ENCODE measurements at regions not wholly inside any gene's neighbourhood (a gene's known extent, or its start where the extent isn't known, plus 50 kb on each side); places are given as distances from the start of the nearest gene placed in this dataset.
A peak's percentile ranks its signal among the peaks of the same experiment; 100 is the strongest.

DNA sequence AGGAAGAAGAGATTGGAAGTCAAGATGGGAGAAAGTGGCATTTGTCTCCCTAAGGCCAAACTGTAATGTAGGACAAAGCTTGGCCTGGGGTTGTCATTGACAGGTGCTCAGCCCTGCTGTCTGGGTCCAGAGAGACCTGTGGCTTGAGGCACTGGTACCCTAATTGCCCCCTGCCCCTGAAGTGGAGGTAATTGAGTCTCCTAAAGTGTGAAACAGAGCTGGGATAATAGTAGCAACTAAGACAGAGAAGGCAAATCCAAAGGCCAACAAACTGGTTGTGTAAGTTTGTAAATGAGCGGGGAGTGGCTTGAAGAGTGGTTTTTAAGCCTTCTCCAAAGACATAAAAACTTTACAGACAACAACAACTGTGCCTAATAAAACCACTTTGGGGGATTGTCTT is 264.2 kb upstream of the ROPN1 start:
- Histone ChIP-seq H3K27me3 (ENCODE audit: insufficient read depth, poor library complexity, severe bottlenecking) (no peaks in the 10 kb centered on the region), H3K27ac (replicated peaks) (no peak overlapping the region), H3K4me3 (replicated peaks; ENCODE audit: insufficient read depth, low read length) (no peak overlapping the region)
- no peak for TF ChIP-seq SPI1 (IDR thresholded peaks at IDR 0.05; ENCODE audit: borderline replicate concordance, low read depth)
- DNase-seq (ENCODE audit: low read depth in 1 of 2, low spot score in 1 of 2) = no peak

DNA sequence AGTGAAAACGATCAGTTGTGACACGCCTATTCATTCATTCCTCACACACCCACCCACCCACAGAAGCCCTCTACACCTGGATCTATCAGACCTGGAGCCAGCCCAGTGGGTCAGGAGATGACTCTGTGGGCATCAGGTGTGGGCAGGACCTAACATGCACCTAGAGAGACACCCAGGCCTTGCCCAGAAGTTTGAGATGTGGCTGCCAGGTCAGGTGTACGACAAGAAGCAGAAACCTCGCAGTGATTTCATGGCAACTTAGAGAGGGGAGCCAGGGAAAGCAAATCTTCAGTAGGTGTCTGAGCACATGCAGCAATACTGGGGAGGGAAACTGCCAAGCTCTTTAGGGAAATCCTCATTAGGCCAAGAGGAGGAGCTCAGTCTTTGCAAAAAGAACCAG is 264.7 kb upstream of the ROPN1 start:
- Histone ChIP-seq H3K27ac (replicated peaks) (no peak overlapping the region), H3K4me3 (replicated peaks; ENCODE audit: insufficient read depth, low read length) (no peak overlapping the region), H3K27me3 (ENCODE audit: insufficient read depth, poor library complexity, severe bottlenecking) (no peaks in the 10 kb centered on the region)
- DNase-seq (ENCODE audit: low read depth in 1 of 2, low spot score in 1 of 2) = no peak
- TF ChIP-seq, protein P1, sequence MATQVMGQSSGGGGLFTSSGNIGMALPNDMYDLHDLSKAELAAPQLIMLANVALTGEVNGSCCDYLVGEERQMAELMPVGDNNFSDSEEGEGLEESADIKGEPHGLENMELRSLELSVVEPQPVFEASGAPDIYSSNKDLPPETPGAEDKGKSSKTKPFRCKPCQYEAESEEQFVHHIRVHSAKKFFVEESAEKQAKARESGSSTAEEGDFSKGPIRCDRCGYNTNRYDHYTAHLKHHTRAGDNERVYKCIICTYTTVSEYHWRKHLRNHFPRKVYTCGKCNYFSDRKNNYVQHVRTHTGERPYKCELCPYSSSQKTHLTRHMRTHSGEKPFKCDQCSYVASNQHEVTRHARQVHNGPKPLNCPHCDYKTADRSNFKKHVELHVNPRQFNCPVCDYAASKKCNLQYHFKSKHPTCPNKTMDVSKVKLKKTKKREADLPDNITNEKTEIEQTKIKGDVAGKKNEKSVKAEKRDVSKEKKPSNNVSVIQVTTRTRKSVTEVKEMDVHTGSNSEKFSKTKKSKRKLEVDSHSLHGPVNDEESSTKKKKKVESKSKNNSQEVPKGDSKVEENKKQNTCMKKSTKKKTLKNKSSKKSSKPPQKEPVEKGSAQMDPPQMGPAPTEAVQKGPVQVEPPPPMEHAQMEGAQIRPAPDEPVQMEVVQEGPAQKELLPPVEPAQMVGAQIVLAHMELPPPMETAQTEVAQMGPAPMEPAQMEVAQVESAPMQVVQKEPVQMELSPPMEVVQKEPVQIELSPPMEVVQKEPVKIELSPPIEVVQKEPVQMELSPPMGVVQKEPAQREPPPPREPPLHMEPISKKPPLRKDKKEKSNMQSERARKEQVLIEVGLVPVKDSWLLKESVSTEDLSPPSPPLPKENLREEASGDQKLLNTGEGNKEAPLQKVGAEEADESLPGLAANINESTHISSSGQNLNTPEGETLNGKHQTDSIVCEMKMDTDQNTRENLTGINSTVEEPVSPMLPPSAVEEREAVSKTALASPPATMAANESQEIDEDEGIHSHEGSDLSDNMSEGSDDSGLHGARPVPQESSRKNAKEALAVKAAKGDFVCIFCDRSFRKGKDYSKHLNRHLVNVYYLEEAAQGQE (IDR thresholded peaks at IDR 0.05; ENCODE audit: insufficient replicate concordance, low read depth) = no peak
- no peak for TF ChIP-seq GABPA (IDR thresholded peaks at IDR 0.05; ENCODE audit: low read depth)
- TF ChIP-seq, protein P2, sequence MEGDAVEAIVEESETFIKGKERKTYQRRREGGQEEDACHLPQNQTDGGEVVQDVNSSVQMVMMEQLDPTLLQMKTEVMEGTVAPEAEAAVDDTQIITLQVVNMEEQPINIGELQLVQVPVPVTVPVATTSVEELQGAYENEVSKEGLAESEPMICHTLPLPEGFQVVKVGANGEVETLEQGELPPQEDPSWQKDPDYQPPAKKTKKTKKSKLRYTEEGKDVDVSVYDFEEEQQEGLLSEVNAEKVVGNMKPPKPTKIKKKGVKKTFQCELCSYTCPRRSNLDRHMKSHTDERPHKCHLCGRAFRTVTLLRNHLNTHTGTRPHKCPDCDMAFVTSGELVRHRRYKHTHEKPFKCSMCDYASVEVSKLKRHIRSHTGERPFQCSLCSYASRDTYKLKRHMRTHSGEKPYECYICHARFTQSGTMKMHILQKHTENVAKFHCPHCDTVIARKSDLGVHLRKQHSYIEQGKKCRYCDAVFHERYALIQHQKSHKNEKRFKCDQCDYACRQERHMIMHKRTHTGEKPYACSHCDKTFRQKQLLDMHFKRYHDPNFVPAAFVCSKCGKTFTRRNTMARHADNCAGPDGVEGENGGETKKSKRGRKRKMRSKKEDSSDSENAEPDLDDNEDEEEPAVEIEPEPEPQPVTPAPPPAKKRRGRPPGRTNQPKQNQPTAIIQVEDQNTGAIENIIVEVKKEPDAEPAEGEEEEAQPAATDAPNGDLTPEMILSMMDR (IDR thresholded peaks at IDR 0.05; ENCODE audit: insufficient read depth, low read length) = no peak
- TF ChIP-seq POLR2AphosphoS5 (IDR thresholded peaks at IDR 0.05; ENCODE audit: low read depth) = no peak
- TF ChIP-seq SPI1 (IDR thresholded peaks at IDR 0.05; ENCODE audit: borderline replicate concordance, low read depth) = no peak

DNA sequence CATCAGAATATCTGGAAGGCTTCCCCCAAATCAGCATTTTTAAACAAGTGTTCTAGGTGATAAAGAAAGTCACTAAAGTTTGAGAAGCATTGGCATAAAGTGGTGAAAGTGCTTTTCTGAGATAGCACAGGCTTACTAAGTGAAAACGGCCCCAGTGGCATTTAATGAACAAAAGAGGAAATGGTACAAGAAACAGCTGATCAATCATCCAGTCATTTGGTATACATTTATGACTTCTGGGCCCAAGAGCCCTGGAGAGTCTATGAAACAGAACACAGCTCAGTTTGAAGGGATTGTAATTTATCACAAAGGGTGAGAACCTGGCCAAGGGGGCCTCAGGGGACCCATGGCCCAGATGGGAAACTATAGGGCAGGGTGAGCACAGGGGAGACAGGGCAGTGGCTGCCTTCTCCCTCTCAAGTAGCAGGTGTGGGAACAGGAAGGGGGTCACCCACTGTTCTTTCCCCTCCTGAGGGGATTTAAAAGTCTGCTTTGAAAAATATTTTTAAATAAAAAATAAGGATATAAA is 265.5 kb upstream of the ROPN1 start:
- Histone ChIP-seq H3K27ac (replicated peaks) (no peak overlapping the region), H3K27me3 (ENCODE audit: insufficient read depth, poor library complexity, severe bottlenecking) (no peaks in the 10 kb centered on the region), H3K4me3 (replicated peaks; ENCODE audit: insufficient read depth, low read length) (no peak overlapping the region)
- DNase-seq (ENCODE audit: low read depth in 1 of 2, low spot score in 1 of 2) = no peak
- TF ChIP-seq SPI1 (IDR thresholded peaks at IDR 0.05; ENCODE audit: borderline replicate concordance, low read depth) = 0 out of 2 replicates have a peak, but pooled peaks have one; percentile 4
- TF ChIP-seq, protein P2 (IDR thresholded peaks at IDR 0.05; ENCODE audit: insufficient read depth, low read length) = no peak

DNA sequence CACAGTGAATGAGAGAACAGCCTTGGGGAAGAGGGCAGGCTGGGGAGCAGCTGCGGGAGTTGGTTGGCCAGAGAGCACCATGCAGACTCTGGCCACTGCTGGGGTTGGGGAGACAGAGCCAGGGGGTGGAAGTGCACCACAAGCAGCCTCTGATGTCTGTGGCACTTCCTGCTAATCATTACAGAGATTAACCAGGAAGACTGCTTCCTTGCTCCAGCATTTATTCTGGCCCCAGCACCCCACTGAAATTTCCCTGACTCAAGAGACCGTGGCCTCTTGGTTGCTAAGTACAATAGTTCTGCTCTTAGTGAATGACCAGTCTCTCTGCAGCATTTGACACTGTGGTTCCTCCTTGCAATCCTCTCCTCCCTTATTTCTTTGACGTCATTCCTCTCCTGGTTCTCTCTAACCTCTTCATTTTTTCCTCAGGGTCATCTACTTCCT is 266.2 kb upstream of the ROPN1 start:
- no peaks in the 10 kb centered on the region for H3K27me3 ChIP-seq (ENCODE audit: insufficient read depth, poor library complexity, severe bottlenecking)
- no peak overlapping the region for H3K27ac ChIP-seq (replicated peaks)
- H3K4me3 ChIP-seq (replicated peaks; ENCODE audit: insufficient read depth, low read length) = no peak overlapping the region
- DNase-seq (ENCODE audit: low read depth in 1 of 2, low spot score in 1 of 2) = no peak
- TF ChIP-seq POLR2AphosphoS5 (IDR thresholded peaks at IDR 0.05; ENCODE audit: low read depth) (no peak), SPI1 (IDR thresholded peaks at IDR 0.05; ENCODE audit: borderline replicate concordance, low read depth) (no peak), GABPA (IDR thresholded peaks at IDR 0.05; ENCODE audit: low read depth) (no peak)
- TF ChIP-seq, protein P2 (IDR thresholded peaks at IDR 0.05; ENCODE audit: insufficient read depth, low read length) = no peak
- TF ChIP-seq, protein P1 (IDR thresholded peaks at IDR 0.05; ENCODE audit: insufficient replicate concordance, low read depth) = no peak
